Astrocyte (in vitro differentiated cells and primary cell): ENCODE measurements at regions not wholly inside any gene's neighbourhood (a gene's known extent, or its start where the extent isn't known, plus 50 kb on each side); places are given as distances from the start of the nearest gene placed in this dataset.

ENCODE experiments used
- CTCF ChIP-seq: IDR thresholded peaks from 2 replicates; pipeline ENCODE4 v1.5.1; 2011; ENCODE audit warnings: low read depth, mild to moderate bottlenecking, inconsistent platforms, low read length, moderate library complexity; ENCODE audit not compliant: insufficient read depth
- EZH2 ChIP-seq: IDR thresholded peaks from 2 replicates; pipeline ENCODE4 v1.6.1; 2012; ENCODE audit warnings: mild to moderate bottlenecking, low read length, inconsistent platforms; ENCODE audit not compliant: insufficient read depth

- TF ChIP-seq CTCF (no peak), EZH2 (no peak)
These were observed 507.6 kb downstream of the SPATA31D1 start for GRCh38 chr9:82495884-82496777.
